K562 (cell line): ENCODE measurements at regions not wholly inside any gene's neighbourhood (a gene's known extent, or its start where the extent isn't known, plus 50 kb on each side); places are given as distances from the start of the nearest gene placed in this dataset.

ENCODE experiments used
- ATF2 ChIP-seq: sonication (generic); formaldehyde crosslinking; IDR thresholded peaks from 2 replicates; pipeline ENCODE4 v1.8.1; 2022; ENCODE audit warnings: missing genetic modification reagents
- MAFK ChIP-seq: IDR thresholded peaks from 2 replicates; pipeline ENCODE4 v1.6.1; 2011; ENCODE audit warnings: low read length, improper control_type of control experiment
- MBD1 ChIP-seq: fragments of 250-450 bp; sonication (Bioruptor Pico); IDR thresholded peaks from 2 replicates; pipeline ENCODE4 v1.8.0; 2022; ENCODE audit warnings: inconsistent platforms
- NEUROD1 ChIP-seq: fragments of 150-350 bp; IDR thresholded peaks from 2 replicates; pipeline ENCODE4 v1.6.1; 2014; ENCODE audit warnings: borderline replicate concordance, low read length, low read depth; ENCODE audit not compliant: partially characterized antibody
- NR2F6 ChIP-seq: fragments of 450-650 bp; formaldehyde crosslinking; IDR thresholded peaks from 2 replicates; pipeline ENCODE4 v1.4.0; 2020; ENCODE audit warnings: mild to moderate bottlenecking

GRCh38 chr2:40592218-40592617 is 140.3 kb upstream of the SLC8A1 start:
- TF ChIP-seq NR2F6 (CRISPR knock-in tag) (no peak), ATF2 (no peak), MBD1 (no peak), MAFK (no peak), NEUROD1 (no peak)
